DND-41 (cell line): ENCODE measurements at regions not wholly inside any gene's neighbourhood (a gene's known extent, or its start where the extent isn't known, plus 50 kb on each side); places are given as distances from the start of the nearest gene placed in this dataset.
"Not testable (repeated sequence)": the region's sequence is repeated elsewhere in the genome, so short reads cannot be mapped to it uniquely, and the experiment has no call there.

Experiments
- ATAC-seq: fragments of 200-7000 bp; cut with Tn5 transposase; 3 replicates; pipeline ENCODE4 v1.9.1; 2021; ENCODE audit warnings: low read depth; ENCODE audit not compliant: insufficient read depth
- DNase-seq: peaks from one replicate; pipeline ENCODE4 v3.0.0-alpha.2; 2020
- H2AFZ ChIP-seq: 2 replicates; pipeline ENCODE4 v1.6.0; 2012; ENCODE audit warnings: low read depth, low read length
- H3K27ac ChIP-seq: 2 replicates; pipeline ENCODE4 v1.5.1; 2012; ENCODE audit warnings: low read length, inconsistent platforms
- H3K27me3 ChIP-seq: fragments of 200-600 bp; sonication (generic); 2 replicates; pipeline ENCODE4 v1.6.0; 2012; ENCODE audit warnings: low read length, mild to moderate bottlenecking, inconsistent platforms; ENCODE audit not compliant: insufficient read depth, poor library complexity
- H3K36me3 ChIP-seq: 2 replicates; pipeline ENCODE4 v1.5.1; 2012; ENCODE audit warnings: low read length, inconsistent platforms; ENCODE audit not compliant: insufficient read depth
- H3K4me1 ChIP-seq: 2 replicates; pipeline ENCODE4 v1.5.1; 2012; ENCODE audit warnings: mild to moderate bottlenecking, low read length; ENCODE audit not compliant: insufficient read depth
- H3K4me2 ChIP-seq: 2 replicates; pipeline ENCODE4 v1.6.0; 2012; ENCODE audit warnings: mild to moderate bottlenecking, moderate library complexity, low read length, inconsistent platforms; ENCODE audit not compliant: insufficient read depth
- H3K4me3 ChIP-seq, 2 experiments: fragments of 200-600 bp in 1 of 2; shearing (Covaris generic) in 1 of 2; 2 replicates each; pipeline ENCODE4 v1.5.1; 2012 to 2016; ENCODE audit warnings: inconsistent platforms in 2 of 2, low read length in 2 of 2, mild to moderate bottlenecking in 2 of 2, low read depth in 1 of 2, moderate library complexity in 1 of 2
- H3K79me2 ChIP-seq: 2 replicates; pipeline ENCODE4 v1.6.0; 2012; ENCODE audit warnings: low read length, inconsistent platforms; ENCODE audit not compliant: insufficient read depth
- H3K9ac ChIP-seq: 2 replicates; pipeline ENCODE4 v1.6.0; 2012; ENCODE audit warnings: low read depth, mild to moderate bottlenecking, inconsistent platforms, low read length, moderate library complexity
- H3K9me3 ChIP-seq: 2 replicates; pipeline ENCODE4 v1.5.1; 2012; ENCODE audit warnings: low read length, moderate library complexity, mild to moderate bottlenecking, inconsistent platforms; ENCODE audit not compliant: insufficient read depth, severe bottlenecking
- H4K20me1 ChIP-seq: 2 replicates; pipeline ENCODE4 v1.6.0; 2012; ENCODE audit warnings: low read length; ENCODE audit not compliant: insufficient read depth
- EZH2 ChIP-seq: IDR thresholded peaks from 3 replicates; pipeline ENCODE4 v1.6.1; 2012; ENCODE audit warnings: borderline replicate concordance, low read depth, mild to moderate bottlenecking, moderate library complexity, low read length, inconsistent platforms; ENCODE audit not compliant: severe bottlenecking
- TF ChIP-seq, protein P1 (sequence below): IDR thresholded peaks from 2 replicates; pipeline ENCODE4 v1.5.1; 2012; ENCODE audit warnings: borderline replicate concordance, low read length, moderate library complexity, mild to moderate bottlenecking; ENCODE audit not compliant: poor library complexity, severe bottlenecking; ENCODE audit errors: extremely low read depth

DNA sequence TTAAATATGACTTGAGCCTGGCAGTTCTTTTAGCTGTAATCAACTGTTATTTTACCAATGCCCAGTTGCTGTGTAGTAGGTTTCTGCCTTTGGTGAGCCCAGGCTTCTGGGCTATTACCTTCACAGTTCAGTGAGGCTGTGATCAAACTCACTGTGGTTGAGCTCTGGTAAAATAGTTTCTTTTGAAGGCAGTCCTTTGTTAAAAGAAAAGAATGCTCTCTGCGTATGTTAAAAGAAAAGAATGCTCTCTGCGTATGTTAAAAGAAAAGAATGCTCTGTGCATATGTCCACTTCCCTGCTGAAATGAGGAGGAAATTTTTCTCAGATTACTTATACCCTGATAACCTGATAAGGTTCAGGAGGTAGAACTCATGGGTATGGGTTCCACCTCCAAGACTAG, 244.3 kb downstream of the RNF144A start:
- H3K9me3 ChIP-seq: peaks cover 2% of the 10 kb centered on the region
- no peak for ATAC-seq
- H3K4me3 ChIP-seq: no peak overlapping the region
- no peak for TF ChIP-seq EZH2
- no peaks in the 10 kb centered on the region for H3K79me2 ChIP-seq
- no peaks in the 10 kb centered on the region for H3K4me1 ChIP-seq
- no peaks in the 10 kb centered on the region for H3K27me3 ChIP-seq
- no peak overlapping the region for H3K27ac ChIP-seq
- no peaks in the 10 kb centered on the region for H4K20me1 ChIP-seq
- no peak overlapping the region for H2AFZ ChIP-seq
- no peak for DNase-seq
- H3K9ac ChIP-seq: no peak overlapping the region
- no peak overlapping the region for H3K4me2 ChIP-seq
- no peaks in the 10 kb centered on the region for H3K36me3 ChIP-seq

DNA sequence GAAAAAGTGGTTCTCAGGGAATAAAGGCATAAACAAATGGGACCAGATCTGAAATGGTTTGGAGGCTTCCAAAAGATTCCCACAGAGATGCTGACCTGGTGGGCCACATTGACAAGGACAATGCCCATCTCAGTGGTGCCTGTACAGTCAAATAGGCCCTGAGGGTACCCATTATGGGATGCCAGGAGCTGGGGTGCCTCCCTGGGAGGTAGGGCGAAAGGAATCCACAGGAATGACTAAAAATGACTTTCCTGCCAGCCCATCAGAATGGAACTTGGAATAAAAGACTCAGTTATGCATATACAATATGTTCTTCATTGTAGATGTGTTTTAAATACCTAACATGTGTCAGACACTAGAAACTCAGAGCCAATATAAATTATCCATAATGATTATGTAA, 248.5 kb downstream of the RNF144A start:
- DNase-seq (no peak), ATAC-seq (no peak)
- H3K9ac ChIP-seq: no peak overlapping the region
- H2AFZ ChIP-seq: no peak overlapping the region
- H3K9me3 ChIP-seq: peaks cover 2% of the 10 kb centered on the region
- no peaks in the 10 kb centered on the region for H3K27me3 ChIP-seq
- no peaks in the 10 kb centered on the region for H4K20me1 ChIP-seq
- H3K4me2 ChIP-seq: no peak overlapping the region
- H3K27ac ChIP-seq: no peak overlapping the region
- H3K79me2 ChIP-seq: no peaks in the 10 kb centered on the region
- no peak for TF ChIP-seq EZH2
- TF ChIP-seq, protein P1, sequence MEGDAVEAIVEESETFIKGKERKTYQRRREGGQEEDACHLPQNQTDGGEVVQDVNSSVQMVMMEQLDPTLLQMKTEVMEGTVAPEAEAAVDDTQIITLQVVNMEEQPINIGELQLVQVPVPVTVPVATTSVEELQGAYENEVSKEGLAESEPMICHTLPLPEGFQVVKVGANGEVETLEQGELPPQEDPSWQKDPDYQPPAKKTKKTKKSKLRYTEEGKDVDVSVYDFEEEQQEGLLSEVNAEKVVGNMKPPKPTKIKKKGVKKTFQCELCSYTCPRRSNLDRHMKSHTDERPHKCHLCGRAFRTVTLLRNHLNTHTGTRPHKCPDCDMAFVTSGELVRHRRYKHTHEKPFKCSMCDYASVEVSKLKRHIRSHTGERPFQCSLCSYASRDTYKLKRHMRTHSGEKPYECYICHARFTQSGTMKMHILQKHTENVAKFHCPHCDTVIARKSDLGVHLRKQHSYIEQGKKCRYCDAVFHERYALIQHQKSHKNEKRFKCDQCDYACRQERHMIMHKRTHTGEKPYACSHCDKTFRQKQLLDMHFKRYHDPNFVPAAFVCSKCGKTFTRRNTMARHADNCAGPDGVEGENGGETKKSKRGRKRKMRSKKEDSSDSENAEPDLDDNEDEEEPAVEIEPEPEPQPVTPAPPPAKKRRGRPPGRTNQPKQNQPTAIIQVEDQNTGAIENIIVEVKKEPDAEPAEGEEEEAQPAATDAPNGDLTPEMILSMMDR: no peak
- no peaks in the 10 kb centered on the region for H3K4me1 ChIP-seq
- H3K4me3 ChIP-seq: no peak overlapping the region
- H3K36me3 ChIP-seq: no peaks in the 10 kb centered on the region

DNA sequence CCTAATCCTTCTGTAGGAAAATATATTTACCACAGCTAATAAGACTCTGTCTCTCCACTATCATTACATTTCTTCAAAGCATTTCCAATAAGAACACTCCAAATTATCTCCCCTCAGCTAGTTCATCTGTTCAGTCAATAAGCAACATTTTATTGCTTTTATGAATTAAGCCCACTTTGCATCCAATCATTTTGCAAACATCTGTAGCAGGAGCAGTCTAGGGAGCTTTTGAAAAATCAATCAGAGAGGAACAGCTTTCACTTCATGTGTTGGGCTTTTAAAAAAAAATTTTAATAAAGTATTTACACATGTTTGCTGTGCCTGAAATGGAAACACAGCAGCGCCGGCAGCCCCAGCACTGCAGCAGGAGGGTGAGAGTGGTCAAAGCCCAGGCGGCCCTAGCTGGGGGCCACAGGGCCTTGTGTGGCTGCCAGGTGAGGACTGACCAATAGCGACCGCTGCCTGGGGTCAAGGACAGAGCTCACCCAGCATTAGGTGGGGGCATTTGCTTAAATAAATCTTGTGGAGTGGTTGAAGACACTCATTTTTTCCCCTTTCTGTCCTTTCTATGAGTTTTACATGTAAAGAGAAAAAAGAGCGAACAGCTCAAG, 250.7 kb downstream of the RNF144A start:
- Histone ChIP-seq H3K4me1 (no peaks in the 10 kb centered on the region), H3K27me3 (no peaks in the 10 kb centered on the region), H4K20me1 (no peaks in the 10 kb centered on the region), H3K27ac (no peak overlapping the region), H3K9ac (no peak overlapping the region), H3K36me3 (no peaks in the 10 kb centered on the region), H3K79me2 (no peaks in the 10 kb centered on the region), H3K9me3 (peaks cover 2% of the 10 kb centered on the region), H3K4me2 (no peak overlapping the region), H3K4me3 (no peak overlapping the region), H2AFZ (no peak overlapping the region)
- ATAC-seq (no peak), DNase-seq (no peak)
- TF ChIP-seq, protein P1: no peak
- no peak for TF ChIP-seq EZH2

DNA sequence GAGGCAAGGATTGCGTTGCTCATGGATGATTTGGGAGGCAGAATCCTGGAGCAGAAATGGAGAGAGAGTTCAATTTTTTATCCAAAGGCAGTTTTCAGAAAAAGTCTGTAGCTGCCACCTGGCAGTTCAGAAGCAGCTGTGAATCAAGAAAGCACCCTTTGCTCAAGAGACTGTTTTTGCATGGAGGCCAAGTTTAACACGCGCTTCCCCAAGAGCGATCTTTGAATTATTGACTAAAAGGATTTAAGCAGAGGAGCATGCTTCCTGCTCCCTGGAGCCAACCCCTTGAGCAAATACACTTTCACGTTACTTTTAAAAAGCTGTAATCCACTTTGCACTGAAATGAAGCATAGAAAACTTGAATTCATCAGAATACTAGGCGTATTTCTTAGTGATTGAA, 252.4 kb downstream of the RNF144A start:
- H2AFZ ChIP-seq: no peak overlapping the region
- no peaks in the 10 kb centered on the region for H3K36me3 ChIP-seq
- no peaks in the 10 kb centered on the region for H3K4me1 ChIP-seq
- H3K4me3 ChIP-seq: no peak overlapping the region
- no peaks in the 10 kb centered on the region for H3K9me3 ChIP-seq
- H3K27me3 ChIP-seq: no peaks in the 10 kb centered on the region
- no peaks in the 10 kb centered on the region for H4K20me1 ChIP-seq
- no peak overlapping the region for H3K27ac ChIP-seq
- no peak overlapping the region for H3K9ac ChIP-seq
- DNase-seq (no peak), ATAC-seq (no peak)
- no peaks in the 10 kb centered on the region for H3K79me2 ChIP-seq
- no peak for TF ChIP-seq EZH2
- TF ChIP-seq, protein P1: no peak
- H3K4me2 ChIP-seq: no peak overlapping the region

DNA sequence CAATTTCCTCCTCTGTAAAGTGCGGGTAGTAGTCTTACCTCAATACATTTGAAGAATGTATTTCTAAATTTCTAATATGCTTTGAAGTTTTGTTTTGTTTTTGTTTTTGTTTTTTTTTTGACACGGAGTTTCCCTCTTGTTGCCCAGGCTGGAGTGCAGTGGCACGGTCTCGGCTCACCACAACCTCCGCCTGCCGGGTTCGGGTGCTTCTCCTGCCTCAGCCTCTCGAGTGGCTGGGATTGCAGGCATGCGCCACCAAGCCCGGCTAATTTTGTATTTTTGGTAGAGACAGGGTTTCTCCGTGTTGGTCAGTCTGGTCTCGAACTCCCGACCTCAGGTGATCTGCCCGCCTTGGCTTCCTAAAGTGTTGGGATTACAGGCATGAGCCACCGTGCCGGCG, 261.8 kb downstream of the RNF144A start:
- not testable (repeated sequence) for H3K27me3 ChIP-seq, H3K79me2 ChIP-seq, ATAC-seq, H2AFZ ChIP-seq, H3K9me3 ChIP-seq, DNase-seq, H3K4me2 ChIP-seq, H3K36me3 ChIP-seq, H3K4me1 ChIP-seq, H3K9ac ChIP-seq, H3K27ac ChIP-seq, H4K20me1 ChIP-seq, H3K4me3 ChIP-seq
